PFSK-1 (cell line): ENCODE measurements at regions not wholly inside any gene's neighbourhood (a gene's known extent, or its start where the extent isn't known, plus 50 kb on each side); places are given as distances from the start of the nearest gene placed in this dataset.

Experiments
- POLR2AphosphoS5 ChIP-seq: IDR thresholded peaks from 2 replicates; pipeline ENCODE4 v1.6.1; 2012; ENCODE audit warnings: low read depth, mild to moderate bottlenecking, control low read depth, low read length, moderate library complexity
- SIN3A ChIP-seq: IDR thresholded peaks from 2 replicates; pipeline ENCODE4 v1.6.1; 2012; ENCODE audit warnings: mild to moderate bottlenecking, low read length, moderate library complexity, borderline replicate concordance; ENCODE audit not compliant: insufficient read depth
- TF ChIP-seq, protein P1 (sequence below), 2 experiments: IDR thresholded peaks; 2 replicates each; pipeline versions ENCODE4 v1.6.1 to v1.8.0; 2011 to 2012; ENCODE audit warnings: low read depth in 2 of 2, low read length in 2 of 2, control low read depth in 1 of 2, inconsistent platforms in 1 of 2, mild to moderate bottlenecking in 1 of 2, moderate library complexity in 1 of 2; ENCODE audit not compliant: insufficient read depth in 1 of 2

DNA sequence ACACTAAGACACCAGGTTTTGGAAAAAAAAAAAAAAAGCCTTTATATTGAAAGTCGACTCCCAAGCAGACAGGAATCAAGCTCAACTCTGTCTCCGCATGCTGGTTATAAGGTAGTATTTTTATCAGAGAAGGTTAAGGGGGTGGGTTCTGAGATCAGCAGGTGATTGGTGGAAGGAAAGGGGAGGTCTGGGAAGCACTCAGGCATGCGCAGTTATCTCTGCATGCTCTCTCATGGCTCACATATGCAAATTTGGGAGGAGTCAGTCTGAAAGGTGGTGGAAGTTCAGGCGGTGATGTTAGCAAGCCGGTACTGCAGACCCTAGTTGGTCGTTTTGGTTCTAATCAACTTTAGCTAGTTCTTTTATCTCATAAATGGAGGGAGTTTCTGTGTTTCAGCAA lies 357.6 kb upstream of the C16orf82 start:
- TF ChIP-seq, protein P1, sequence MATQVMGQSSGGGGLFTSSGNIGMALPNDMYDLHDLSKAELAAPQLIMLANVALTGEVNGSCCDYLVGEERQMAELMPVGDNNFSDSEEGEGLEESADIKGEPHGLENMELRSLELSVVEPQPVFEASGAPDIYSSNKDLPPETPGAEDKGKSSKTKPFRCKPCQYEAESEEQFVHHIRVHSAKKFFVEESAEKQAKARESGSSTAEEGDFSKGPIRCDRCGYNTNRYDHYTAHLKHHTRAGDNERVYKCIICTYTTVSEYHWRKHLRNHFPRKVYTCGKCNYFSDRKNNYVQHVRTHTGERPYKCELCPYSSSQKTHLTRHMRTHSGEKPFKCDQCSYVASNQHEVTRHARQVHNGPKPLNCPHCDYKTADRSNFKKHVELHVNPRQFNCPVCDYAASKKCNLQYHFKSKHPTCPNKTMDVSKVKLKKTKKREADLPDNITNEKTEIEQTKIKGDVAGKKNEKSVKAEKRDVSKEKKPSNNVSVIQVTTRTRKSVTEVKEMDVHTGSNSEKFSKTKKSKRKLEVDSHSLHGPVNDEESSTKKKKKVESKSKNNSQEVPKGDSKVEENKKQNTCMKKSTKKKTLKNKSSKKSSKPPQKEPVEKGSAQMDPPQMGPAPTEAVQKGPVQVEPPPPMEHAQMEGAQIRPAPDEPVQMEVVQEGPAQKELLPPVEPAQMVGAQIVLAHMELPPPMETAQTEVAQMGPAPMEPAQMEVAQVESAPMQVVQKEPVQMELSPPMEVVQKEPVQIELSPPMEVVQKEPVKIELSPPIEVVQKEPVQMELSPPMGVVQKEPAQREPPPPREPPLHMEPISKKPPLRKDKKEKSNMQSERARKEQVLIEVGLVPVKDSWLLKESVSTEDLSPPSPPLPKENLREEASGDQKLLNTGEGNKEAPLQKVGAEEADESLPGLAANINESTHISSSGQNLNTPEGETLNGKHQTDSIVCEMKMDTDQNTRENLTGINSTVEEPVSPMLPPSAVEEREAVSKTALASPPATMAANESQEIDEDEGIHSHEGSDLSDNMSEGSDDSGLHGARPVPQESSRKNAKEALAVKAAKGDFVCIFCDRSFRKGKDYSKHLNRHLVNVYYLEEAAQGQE (IDR thresholded peaks at IDR 0.05; ENCODE audit: insufficient read depth in 1 of 2, low read depth in 2 of 2, low read length in 2 of 2) = no peak
- TF ChIP-seq SIN3A = no peak
- no peak for TF ChIP-seq POLR2AphosphoS5
